ENCODE measurements at regions not wholly inside any gene's neighbourhood (a gene's known extent, or its start where the extent isn't known, plus 50 kb on each side); places are given as distances from the start of the nearest gene placed in this dataset.

DNA sequence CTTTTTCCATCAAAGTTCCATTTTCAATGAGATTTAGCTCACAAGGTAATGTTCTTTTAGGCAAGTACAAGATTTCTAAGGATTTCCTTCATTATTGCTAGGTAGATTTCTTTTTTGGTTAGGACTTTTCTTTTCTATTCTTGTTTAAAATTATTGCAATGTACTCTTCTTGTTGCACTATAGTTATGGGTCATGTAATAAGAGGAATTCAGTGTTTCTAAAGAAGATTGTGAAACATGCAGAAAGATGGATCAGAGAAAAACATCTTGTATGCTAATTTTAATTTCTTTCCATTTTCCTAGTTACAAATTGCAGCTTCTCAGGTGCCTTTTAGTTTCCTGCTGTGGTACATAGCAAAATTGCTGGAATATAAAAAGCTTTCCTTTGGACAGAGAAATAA lies 56.1 kb downstream of the BTG1 start:
- no peak for DNase-seq

GRCh38 chr12:92088805-92089204 lies 56.8 kb downstream of the BTG1 start:
- DNase-seq: no peak

DNA sequence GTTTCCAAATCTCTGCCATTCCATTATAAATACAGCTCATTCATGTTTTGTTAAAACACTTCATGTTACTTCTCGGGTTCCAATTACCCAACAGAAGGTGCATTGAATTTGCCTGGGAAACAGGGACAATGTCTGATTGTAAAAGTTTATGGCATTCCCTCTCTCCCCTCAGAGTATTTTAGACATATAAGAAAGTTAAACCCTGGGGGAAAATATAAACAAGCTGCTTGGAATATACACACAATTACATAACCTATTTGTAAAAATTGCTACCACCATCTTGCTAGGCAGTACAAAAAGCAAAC lies 60.0 kb downstream of the BTG1 start:
- DNase-seq: no peak

DNA sequence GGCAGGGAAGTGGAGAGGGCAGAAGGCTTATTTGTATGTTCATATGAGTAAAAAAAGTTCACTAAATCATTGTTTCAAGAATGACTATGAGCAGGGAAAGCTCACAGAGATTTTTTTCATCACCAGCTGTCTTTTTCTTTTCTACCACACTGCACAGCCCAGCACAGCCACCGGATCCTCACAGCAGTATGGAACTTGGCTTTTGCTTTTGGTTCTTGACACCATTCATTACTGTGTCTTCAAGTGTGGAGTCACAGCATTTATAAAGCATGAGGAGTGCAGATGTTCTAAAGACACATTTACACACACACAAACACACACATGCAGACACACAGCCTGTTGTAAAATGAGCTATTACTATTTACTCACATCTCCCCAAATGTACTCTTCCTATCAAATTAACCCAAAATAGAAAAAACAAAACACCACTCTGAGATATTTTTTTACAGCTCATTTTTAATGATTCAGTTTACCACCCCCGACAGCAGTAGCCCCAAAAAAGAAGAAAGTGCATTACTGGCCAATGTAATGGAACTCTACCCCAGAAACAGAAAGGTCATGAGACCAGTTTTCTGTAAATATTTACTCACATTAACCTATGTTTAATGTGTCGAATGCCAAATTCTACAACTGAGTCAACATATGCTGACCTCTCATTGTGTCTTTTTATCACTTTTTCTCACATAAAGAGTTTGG lies 60.5 kb downstream of the BTG1 start:
- no peak for DNase-seq

DNA sequence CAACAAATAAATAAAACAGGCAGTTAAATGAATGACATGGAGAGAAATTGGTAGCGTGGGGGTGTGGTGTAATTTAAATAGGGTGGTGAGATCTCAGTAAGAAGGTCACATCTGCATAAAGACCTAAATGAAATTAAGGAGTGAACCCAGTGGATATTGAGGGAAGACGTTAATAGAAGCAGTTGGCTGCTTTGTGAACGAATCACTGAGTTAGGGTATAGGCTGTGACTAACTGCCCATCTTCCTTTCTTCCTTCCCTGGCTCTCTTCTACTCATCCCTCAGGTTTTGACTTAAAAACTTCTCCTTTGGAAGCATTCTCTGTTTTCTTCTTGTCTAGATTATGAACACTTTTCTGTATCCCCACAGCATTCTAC lies 64.7 kb downstream of the BTG1 start:
- no peak for DNase-seq

- no peak for DNase-seq
Observed at GRCh38 chr12:92079054-92079385, 66.6 kb downstream of the BTG1 start.

DNA sequence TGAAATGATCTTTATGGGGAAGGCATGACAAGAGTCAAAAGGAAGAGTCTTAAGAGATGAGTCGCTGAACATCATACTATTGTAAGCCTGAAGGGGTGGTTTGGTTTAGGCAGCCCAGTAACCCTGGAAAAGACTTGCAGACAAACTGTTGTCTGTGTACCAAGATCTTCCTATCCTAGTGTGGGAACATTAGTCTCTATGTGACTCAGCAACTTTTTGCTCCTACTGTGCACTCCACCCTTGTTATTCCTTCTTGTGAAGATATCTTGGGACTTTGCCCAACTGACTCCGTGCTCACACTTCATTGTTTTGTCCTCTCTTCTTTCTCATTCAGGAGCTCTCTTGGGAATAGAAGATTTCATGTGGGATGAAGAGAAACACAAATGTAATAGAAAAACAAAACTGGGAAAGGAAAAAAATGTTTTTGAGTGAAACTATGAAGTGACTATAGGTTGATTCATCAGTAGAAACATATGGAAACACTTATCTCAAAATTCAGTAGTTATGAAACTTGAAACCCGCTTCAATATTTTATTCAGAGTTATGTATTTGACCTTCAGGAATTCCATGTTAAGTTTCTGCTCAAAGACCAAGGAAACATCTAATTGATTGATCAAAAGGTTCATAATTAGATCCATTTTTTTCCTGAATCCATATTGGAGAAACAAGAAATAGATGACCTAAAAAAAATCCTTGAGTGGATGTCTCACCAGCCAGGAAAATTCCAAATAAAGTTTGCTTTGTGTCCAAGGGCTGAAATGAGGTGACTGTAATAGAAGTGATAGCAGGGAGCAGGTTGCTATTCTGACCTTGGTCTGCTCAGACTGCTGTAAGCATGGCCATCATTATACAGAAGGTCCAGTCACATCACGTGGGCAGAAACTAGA lies 67.2 kb downstream of the BTG1 start:
- DNase-seq: peak; percentile 31

DNA sequence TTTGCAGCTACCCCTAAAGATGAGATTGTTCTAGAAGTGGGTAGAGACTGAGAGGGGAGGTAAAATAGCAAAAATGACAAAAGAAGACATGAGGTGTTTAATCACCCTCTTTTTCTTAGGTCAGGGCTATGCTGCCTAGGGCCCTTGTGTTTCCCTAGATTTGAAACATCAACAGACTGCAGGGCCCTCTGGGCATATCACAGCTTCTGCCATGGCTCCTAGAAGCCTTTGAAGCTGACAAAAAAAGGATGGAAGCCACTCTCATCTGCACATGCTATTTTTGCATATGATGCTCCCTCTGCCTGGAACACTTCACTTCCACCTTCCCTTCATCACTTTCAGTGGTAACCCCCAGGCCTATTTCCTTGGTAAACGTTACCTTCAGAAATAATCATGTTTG lies 68.1 kb downstream of the BTG1 start:
- no peak for DNase-seq

GRCh38 chr12:92076101-92076500 lies 69.5 kb downstream of the BTG1 start:
- DNase-seq: no peak

DNA sequence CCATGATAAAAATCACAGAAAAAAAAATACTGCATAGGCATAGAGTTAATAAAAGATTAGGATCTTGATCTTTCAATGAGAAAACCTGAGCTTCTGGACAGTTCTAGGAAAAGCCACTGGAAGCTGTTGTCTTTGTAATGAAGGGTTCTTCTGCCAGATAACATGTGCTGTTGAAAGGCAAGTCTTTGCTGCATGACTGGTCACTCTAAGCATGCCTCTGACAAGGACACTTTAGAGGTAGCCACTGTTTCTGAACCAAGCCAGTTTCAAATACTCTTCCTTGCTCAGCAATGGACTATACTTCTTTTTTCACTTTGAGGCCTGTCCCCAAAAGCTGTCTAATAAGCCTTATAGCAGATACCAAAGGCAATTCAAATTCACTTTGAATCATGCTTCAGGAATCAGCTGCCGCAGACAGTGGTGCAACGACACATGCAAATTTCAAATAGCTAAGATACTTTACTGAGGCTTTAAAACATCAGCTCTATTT lies 70.2 kb downstream of the BTG1 start:
- no peak for DNase-seq

- DNase-seq: peak; percentile 29
Observed at GRCh38 chr12:92074889-92075288, 70.8 kb downstream of the BTG1 start.

DNA sequence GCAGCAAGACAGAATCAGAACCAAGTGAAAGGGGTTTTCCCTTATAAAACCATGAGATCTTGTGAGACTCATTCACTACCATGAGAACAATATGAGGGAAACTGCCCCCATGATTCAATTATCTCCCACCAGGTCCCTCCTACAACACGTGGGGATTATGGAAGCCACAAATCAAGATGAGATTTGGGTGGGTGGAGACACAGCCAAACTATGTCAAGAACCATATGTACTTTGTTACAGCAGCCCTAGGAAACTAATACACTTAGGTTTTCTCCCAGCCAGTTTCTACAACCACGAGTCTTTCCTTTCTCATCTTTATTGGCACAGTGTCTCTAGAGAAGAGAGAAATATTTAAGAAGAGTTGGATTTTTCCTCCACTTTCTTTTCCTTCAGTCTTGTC lies 72.6 kb downstream of the BTG1 start:
- DNase-seq: no peak

GRCh38 chr12:92072112-92072511 lies 73.5 kb downstream of the BTG1 start:
- DNase-seq: no peak

DNA sequence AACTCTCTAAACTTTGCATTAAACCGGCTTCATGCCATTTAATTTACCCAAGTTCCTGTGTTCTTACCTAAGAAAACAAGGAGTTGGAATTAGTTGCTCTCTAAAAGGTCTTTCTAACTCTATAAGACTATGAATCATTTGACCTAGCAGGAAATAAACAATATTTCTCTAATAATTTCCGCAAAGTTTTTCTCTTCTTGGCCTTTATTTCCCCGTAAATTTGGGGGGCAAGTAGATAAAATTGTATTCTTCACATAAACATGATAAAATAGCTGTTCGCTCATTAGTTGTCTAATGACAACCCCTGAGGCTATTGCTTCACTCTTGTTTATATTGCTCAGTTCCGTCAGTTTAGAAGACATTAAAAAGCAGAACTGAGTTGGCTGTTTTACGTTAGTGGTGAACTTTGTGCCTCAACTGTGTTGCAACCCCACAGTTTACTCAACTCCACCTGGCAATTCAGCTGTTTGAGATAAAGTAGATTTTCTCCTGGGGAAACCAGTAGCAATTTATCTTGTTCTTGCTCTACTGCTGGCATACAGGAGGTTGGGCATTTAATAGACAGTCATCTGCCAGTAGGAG lies 74.7 kb downstream of the BTG1 start:
- no peak for DNase-seq

DNA sequence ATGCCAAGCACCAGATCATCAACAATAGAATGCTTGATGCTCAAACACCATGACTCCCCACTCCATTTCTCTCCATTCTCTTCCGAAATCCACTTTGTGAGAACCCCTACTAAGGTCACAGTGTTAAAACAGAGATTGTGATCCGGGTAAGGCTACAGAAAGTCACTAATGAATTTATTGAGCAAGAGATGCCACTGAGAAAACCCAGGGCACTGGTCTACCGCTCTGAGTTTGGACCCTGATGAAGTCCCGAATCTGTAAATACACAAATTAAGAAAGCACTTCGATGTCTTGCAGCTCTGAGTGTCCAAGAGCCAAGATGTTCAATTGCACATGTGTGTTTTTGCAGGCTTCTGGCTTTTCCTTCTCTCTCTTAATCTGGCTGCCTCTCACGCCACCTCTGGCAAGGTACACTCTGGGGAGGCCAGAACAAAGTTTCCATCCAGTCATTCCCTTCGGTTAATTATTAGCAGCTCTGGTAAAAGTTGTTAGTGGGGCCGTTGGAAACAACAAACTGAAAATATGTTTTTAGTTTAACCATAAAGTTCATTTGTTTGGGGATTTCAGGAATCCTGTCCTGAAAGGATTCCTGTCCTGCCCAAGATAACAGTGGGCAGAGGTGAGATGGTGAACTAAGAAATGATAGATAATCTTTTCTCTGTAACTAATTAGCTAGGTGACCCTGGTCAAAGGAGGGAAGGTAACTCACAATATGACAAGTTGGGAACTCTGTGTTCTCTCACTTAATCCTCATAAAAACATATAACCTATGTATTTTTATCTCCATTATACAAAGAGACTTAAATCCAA lies 75.4 kb downstream of the BTG1 start:
- DNase-seq: no peak

DNA sequence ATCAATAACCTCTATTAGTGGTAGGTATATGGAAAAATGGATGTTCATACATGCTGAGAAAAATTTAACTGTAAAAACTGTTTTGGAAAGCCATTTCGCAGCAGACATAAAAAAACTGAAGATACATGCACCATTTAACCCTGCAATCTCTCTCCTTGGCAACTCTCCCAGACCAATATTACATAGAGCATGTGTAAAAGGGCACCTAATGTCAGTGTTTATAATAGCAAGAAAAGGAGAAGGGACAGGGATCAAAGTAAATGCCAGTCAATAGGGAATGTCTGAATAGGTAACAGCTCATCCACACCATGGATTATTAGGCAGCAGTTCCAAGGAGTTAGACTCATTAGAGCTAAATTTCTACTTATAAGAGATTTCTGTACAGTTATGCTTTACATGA lies 77.2 kb downstream of the BTG1 start:
- DNase-seq: no peak

DNA sequence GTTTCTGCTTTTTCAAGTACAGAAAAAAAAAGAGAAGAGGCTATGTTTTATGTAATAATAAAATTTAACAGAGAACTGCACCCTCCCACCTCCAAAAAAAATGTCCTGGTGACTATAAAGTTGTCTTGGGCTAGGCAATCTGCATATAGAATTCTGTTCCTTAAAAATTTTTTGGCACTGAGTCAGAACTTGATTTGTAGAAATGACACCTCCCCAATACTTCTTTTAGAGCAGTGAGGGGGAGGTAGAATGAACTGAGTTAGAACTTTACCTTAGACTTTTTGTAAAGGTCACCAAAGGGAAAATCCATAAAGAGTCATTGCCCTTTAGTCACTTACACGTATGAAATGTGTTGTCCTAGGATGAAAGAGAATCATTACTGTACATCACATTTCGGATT lies 80.0 kb downstream of the BTG1 start:
- DNase-seq: no peak

DNA sequence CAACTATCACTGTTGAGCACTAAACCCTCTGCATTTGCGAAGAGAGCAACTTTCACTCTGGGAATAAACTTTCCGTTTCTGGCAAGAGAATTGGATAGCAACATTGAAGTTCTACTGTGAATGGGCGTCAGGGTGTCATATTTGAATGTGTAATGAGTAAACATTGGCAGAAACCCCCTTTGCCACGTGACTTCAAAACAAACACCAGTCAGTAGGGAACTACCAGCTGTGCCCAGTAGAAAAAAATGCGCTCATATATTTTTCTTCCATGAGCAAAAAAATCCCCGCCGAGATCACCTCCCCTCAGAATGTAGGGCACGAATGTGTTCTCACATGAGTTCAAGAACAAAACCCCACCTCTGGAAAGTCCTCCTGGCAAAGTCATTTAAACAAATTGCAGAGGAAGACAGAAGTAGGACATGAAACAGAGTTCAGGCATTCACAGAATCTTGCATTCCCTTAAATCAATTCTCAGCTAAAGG lies 80.6 kb downstream of the BTG1 start:
- DNase-seq: peak; percentile 30

- peak; percentile 5 for DNase-seq
Observed at GRCh38 chr12:92064422-92064821, 81.2 kb downstream of the BTG1 start.

DNA sequence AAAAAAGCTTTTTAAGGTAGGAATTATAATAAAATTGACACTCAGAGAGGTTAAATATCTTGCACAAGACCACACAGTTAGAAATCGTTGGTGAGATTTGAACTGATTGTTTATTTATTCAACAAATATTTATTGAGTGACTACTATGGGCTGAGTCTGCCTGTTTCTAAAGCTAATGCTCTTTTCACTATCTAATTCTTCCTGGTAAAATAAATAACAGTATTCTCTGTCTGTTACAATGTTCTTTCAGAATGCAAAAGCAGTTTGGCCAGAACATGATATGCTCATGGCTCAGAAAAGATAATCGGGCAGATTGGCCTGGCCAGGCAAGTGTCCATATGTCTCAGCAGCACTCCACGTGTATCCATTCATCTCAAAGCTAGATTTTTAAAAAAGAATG lies 82.0 kb downstream of the BTG1 start:
- no peak for DNase-seq

GRCh38 chr12:92062539-92063493 lies 82.8 kb downstream of the BTG1 start:
- no peak for DNase-seq

DNA sequence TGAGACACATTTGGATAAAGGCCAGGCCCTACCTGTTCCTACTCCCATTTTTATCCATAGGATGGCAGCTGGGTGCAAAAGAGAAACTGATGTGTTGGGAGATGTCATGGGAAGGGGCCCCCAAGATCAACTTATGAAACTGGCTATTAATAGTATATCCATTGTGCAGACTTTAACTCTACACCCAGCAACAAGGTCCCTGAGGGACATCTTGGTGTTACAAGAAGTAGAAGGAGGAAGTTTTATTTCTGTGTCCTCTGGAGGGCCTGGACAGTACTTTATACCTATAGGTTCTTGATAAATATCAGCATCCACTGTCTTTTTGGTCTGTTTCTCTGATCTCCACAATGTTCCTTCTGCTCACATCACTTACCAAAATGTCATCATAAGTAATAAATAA lies 84.6 kb downstream of the BTG1 start:
- DNase-seq: no peak

Measured in dermis blood vessel endothelial cell (primary cell).